OCI-LY7 (cell line): ENCODE measurements at regions not wholly inside any gene's neighbourhood (a gene's known extent, or its start where the extent isn't known, plus 50 kb on each side); places are given as distances from the start of the nearest gene placed in this dataset.

ENCODE experiments used
- CTCF ChIP-seq: fragments of 200-600 bp; sonication (generic); conservative IDR thresholded peaks from 2 replicates; pipeline ENCODE4 v1.5.1; 2014; ENCODE audit warnings: mild to moderate bottlenecking, antibody characterized with exemption, low read length, moderate library complexity, mixed read lengths
- EZH2phosphoT487 ChIP-seq: fragments of 200-600 bp; sonication (generic); IDR thresholded peaks from 2 replicates; pipeline ENCODE4 v1.6.1; 2018; ENCODE audit warnings: low read depth, borderline replicate concordance, mild to moderate bottlenecking, mixed run types, antibody characterized with exemption, low read length, moderate library complexity, mixed read lengths

- no peak for TF ChIP-seq CTCF
- TF ChIP-seq EZH2phosphoT487 = no peak
These were observed 305.2 kb upstream of the DAB2 start for GRCh38 chr5:39730006-39730405.
